ENCODE measurements at regions not wholly inside any gene's neighbourhood (a gene's known extent, or its start where the extent isn't known, plus 50 kb on each side); places are given as distances from the start of the nearest gene placed in this dataset.
A peak's percentile ranks its signal among the peaks of the same experiment; 100 is the strongest.
"Not testable (repeated sequence)": the region's sequence is repeated elsewhere in the genome, so short reads cannot be mapped to it uniquely, and the experiment has no call there.

DNA sequence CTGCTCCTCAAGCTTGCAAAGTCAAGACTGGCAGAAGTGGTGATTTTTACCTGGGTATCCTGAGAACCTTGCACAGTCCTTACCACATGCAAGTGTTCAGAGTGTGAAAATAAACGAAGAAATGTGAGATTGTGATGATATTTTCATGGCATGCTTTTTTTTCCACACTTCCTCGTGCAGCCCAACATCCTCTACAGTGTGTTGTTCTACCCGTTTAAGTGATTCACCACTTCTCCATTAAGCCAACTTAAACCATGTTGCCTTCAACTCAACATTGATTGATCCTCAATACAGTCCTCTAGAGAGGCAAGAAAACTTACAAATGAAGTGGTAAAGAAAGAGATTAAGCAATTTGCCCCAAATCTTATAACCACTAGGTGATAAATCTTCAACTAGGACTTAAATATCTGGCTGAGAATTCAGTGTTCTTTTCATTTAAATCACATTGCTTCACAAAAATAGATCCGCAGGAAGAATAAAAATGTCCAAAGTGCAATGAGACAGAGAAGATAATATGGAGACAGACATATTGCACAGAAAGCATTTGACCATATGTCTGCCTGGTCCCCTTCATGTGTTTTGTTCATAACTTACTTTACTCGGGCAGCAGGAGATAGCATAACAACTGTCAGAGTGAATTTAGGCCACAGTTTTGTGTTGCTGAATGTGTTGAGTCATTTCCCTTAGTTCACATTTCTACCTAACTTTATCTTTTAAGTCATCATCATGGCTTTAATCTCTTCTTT is 75.8 kb upstream of the PARP8 start:
- DNase-seq: not testable (repeated sequence)

GRCh38 chr5:50591338-50591737 is 75.1 kb upstream of the PARP8 start:
- DNase-seq: not testable (repeated sequence)

DNA sequence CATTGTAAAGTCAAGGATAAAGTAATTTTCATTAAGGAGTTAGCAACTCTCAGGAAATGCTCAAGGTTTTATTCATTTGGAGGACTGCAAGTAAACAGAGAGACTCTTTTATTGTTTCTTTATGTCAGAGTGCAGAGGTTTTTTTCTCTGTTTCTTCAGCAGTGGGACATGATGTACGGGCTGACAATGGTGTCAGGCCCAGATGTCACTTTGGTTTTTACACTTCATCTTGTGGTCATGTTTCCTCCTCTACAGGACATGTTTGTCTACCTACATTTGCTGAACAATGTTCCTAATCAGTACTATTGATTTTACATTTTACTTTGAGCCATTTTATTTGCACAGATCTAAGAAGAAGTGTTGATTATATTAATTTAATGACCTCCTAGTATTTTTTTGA is 72.8 kb upstream of the PARP8 start:
- peak; percentile 36 for DNase-seq

DNA sequence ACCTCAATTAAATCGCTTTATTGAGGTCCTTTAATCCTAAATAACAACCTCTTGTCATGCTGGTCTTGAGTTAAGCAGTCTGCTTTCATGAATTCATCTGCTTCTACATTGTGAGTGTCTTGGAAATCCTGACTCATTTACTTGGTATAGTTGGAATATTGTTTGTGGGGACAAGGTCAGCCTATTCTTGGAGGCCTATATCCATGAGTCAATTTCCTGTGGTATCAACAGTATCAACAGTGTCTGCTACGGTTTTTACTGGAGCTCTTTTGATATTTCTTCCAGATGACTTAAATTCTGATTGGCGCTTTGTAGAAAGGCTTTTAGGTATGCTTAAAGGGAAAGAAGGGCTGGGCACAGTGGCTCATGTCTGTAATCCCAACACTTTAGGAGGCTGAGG is 71.2 kb upstream of the PARP8 start:
- DNase-seq: no peak

- DNase-seq: peak; percentile 30
These were observed 64.9 kb upstream of the PARP8 start for GRCh38 chr5:50601576-50601975.

- DNase-seq: no peak
These were observed 60.3 kb upstream of the PARP8 start for GRCh38 chr5:50606179-50606578.

GRCh38 chr5:50607456-50607855 is 59.0 kb upstream of the PARP8 start:
- not testable (repeated sequence) for DNase-seq

GRCh38 chr5:50607953-50608705 is 58.3 kb upstream of the PARP8 start:
- not testable (repeated sequence) for DNase-seq

DNA sequence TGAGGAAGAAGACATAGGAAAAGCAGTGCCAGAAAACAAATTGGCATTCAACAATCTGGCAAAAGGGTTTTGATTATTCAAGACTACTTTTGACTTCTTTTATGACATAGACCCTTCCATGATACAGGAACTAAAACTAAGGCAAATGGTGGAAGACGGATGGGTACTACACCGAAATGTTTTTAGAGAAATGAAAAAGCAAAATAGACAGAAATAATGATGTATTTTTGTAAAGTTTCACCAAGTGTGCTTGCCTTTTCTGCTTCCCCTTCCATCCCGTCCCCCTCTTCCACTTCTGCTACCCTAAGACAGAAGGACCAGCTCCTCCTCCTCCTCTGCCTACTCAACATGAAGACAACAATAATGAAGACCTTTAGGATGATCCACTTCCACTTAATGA is 53.4 kb upstream of the PARP8 start:
- not testable (repeated sequence) for DNase-seq

All from CD4-positive, alpha-beta T cell treated with Interleukin-6 for 4 hours (primary cell).